Kidney (tissue), 13 donors: ENCODE measurements at regions not wholly inside any gene's neighbourhood (a gene's known extent, or its start where the extent isn't known, plus 50 kb on each side); places are given as distances from the start of the nearest gene placed in this dataset.

ENCODE experiments used
- DNase-seq, 5 donors: peaks; one replicate each; pipeline ENCODE4 v3.0.0-alpha.2; 2013 to 2020
- FAIRE-seq: peaks from 2 replicates; lab custom pipeline; 2012; peaks lifted over from hg19 to GRCh38; lab: Jason Lieb, UNC
- H3K27ac ChIP-seq, 2 donors: one replicate each; pipeline ENCODE4 v1.7.0; 2013; ENCODE audit warnings: low read depth in 2 of 2, low read length in 2 of 2, inconsistent platforms in 1 of 2
- H3K27me3 ChIP-seq: one replicate; pipeline ENCODE4 v1.7.1; 2013; ENCODE audit warnings: low read length, inconsistent platforms; ENCODE audit not compliant: control insufficient read depth, insufficient read depth
- H3K36me3 ChIP-seq, 3 donors: one replicate each; pipeline versions ENCODE4 v1.7.0 to v1.7.1; 2013; ENCODE audit warnings: low read length in 3 of 3, control low read depth in 1 of 3, inconsistent platforms in 1 of 3; ENCODE audit not compliant: insufficient read depth in 3 of 3, control insufficient read depth in 2 of 3
- H3K4me1 ChIP-seq, 3 donors: one replicate each; pipeline versions ENCODE4 v1.7.0 to v1.7.1; 2013; ENCODE audit warnings: low read length in 3 of 3, inconsistent platforms in 1 of 3, low read depth in 1 of 3; ENCODE audit not compliant: control insufficient read depth in 2 of 3, insufficient read depth in 2 of 3
- H3K4me3 ChIP-seq, 3 donors: one replicate each; pipeline versions ENCODE4 v1.7.0 to v1.8.1; 2013; ENCODE audit warnings: low read length in 3 of 3, control low read depth in 1 of 3, inconsistent platforms in 1 of 3
- H3K9ac ChIP-seq, 3 donors: one replicate each; pipeline versions ENCODE4 v1.7.0 to v1.7.1; 2013; ENCODE audit warnings: low read length in 3 of 3, control low read depth in 1 of 3, inconsistent platforms in 1 of 3
- H3K9me3 ChIP-seq, 3 donors: one replicate each; pipeline versions ENCODE4 v1.7.0 to v1.7.1; 2013; ENCODE audit warnings: low read length in 3 of 3, control low read depth in 1 of 3, inconsistent platforms in 1 of 3; ENCODE audit not compliant: control insufficient read depth in 2 of 3, insufficient read depth in 1 of 3
- intact Hi-C: fragments of 100-400 bp; cut with DNase I; formaldehyde crosslinking; loops from one replicate; pipeline ENCODE4 v1.11.1; 2022
- TF ChIP-seq, protein P1 (sequence below): IDR thresholded peaks from 3 replicates; pipeline ENCODE4 v1.5.1; 2012; ENCODE audit warnings: mild to moderate bottlenecking, moderate library complexity, borderline replicate concordance; ENCODE audit not compliant: insufficient read depth; ENCODE audit errors: extremely low read depth
- donor health status: control.
- donor health status: control.
- donor health status: control.
- donor health status: control.
- donor health status: control.
- donor health status: DM: yes; HTN: yes; CAD: no.
- donor health status: Normal renal cell carcinoma (clear cell type).

- FAIRE-seq (no peak), DNase-seq (no peak)
- no peaks in the 10 kb centered on the region for H3K9me3 ChIP-seq
- H3K27me3 ChIP-seq = no peaks in the 10 kb centered on the region
- TF ChIP-seq, protein P1, sequence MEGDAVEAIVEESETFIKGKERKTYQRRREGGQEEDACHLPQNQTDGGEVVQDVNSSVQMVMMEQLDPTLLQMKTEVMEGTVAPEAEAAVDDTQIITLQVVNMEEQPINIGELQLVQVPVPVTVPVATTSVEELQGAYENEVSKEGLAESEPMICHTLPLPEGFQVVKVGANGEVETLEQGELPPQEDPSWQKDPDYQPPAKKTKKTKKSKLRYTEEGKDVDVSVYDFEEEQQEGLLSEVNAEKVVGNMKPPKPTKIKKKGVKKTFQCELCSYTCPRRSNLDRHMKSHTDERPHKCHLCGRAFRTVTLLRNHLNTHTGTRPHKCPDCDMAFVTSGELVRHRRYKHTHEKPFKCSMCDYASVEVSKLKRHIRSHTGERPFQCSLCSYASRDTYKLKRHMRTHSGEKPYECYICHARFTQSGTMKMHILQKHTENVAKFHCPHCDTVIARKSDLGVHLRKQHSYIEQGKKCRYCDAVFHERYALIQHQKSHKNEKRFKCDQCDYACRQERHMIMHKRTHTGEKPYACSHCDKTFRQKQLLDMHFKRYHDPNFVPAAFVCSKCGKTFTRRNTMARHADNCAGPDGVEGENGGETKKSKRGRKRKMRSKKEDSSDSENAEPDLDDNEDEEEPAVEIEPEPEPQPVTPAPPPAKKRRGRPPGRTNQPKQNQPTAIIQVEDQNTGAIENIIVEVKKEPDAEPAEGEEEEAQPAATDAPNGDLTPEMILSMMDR = no peak
- H3K9ac ChIP-seq = no peak overlapping the region
- H3K4me1 ChIP-seq = no peaks in the 10 kb centered on the region
- H3K27ac ChIP-seq = no peak overlapping the region
- H3K36me3 ChIP-seq = no peaks in the 10 kb centered on the region
- intact Hi-C loops = no loop called here
- no peak overlapping the region for H3K4me3 ChIP-seq
Observed at GRCh38 chr5:129204525-129204924, 110.0 kb downstream of the ISOC1 start.

DNA sequence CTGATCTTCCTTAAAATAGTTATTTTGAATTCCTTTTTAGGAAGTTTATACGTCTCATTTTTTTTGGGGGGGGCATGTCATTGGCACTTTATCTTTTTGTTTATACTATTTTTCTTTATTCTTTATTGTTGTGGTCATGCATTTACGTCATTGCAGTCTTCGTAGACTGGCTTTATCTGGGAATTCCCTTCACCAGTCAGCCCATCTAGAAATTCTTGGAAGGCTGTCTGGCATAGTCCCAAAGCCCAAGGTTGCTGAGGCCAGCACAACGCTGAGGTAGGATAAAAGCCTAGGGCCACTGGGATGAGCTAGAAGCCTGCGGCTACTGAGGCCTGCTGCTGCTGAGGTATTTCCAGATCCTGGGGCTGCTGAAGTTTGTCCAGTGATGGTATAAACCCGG, 121.5 kb downstream of the ISOC1 start:
- no peak overlapping the region for H3K9ac ChIP-seq
- no peaks in the 10 kb centered on the region for H3K4me1 ChIP-seq
- H3K27ac ChIP-seq = no peak overlapping the region
- DNase-seq (no peak), FAIRE-seq (no peak)
- no peaks in the 10 kb centered on the region for H3K36me3 ChIP-seq
- no peak overlapping the region for H3K4me3 ChIP-seq
- intact Hi-C loops = no loop called here
- H3K27me3 ChIP-seq = no peaks in the 10 kb centered on the region
- TF ChIP-seq, protein P1 = no peak
- peaks cover 0 to 14% (median 0%) of the 10 kb centered on the region in 3 donors for H3K9me3 ChIP-seq

- Histone ChIP-seq H3K27ac (no peak overlapping the region), H3K9me3 (peaks cover 0 to 14% (median 0%) of the 10 kb centered on the region in 3 donors), H3K27me3 (no peaks in the 10 kb centered on the region), H3K9ac (no peak overlapping the region), H3K4me3 (no peak overlapping the region), H3K36me3 (no peaks in the 10 kb centered on the region), H3K4me1 (no peaks in the 10 kb centered on the region)
- no peak for FAIRE-seq
- no peak for DNase-seq
- intact Hi-C loops = no loop called here
- TF ChIP-seq, protein P1 = no peak
Observed at GRCh38 chr5:129217179-129217578, 122.6 kb downstream of the ISOC1 start.

GRCh38 chr5:129223178-129223577, 128.6 kb downstream of the ISOC1 start:
- Histone ChIP-seq H3K4me3 (no peak overlapping the region), H3K27me3 (no peaks in the 10 kb centered on the region), H3K36me3 (no peaks in the 10 kb centered on the region), H3K27ac (no peak overlapping the region), H3K9ac (no peak overlapping the region), H3K4me1 (no peaks in the 10 kb centered on the region), H3K9me3 (no peaks in the 10 kb centered on the region)
- no peak for DNase-seq
- FAIRE-seq = no peak
- TF ChIP-seq, protein P1 = no peak
- intact Hi-C loops = no loop called here
